ENCODE measurements at regions not wholly inside any gene's neighbourhood (a gene's known extent, or its start where the extent isn't known, plus 50 kb on each side); places are given as distances from the start of the nearest gene placed in this dataset.

- DNase-seq = no peak
Observed at GRCh38 chr1:72606216-72606810, 324.0 kb upstream of the NEGR1 start.

- no peak for DNase-seq
Observed at GRCh38 chr1:72601035-72601674, 318.8 kb upstream of the NEGR1 start.

- no peak for DNase-seq
Observed at GRCh38 chr1:72586023-72586685, 303.8 kb upstream of the NEGR1 start.

- no peak for DNase-seq
Observed at GRCh38 chr1:72579629-72580028, 297.3 kb upstream of the NEGR1 start.

GRCh38 chr1:72570815-72571214 lies 288.5 kb upstream of the NEGR1 start:
- no peak for DNase-seq

GRCh38 chr1:72568113-72568512 lies 285.8 kb upstream of the NEGR1 start:
- no peak for DNase-seq

- DNase-seq = no peak
Observed at GRCh38 chr1:72567521-72567920, 285.2 kb upstream of the NEGR1 start.

- no peak for DNase-seq
Observed at GRCh38 chr1:72564749-72565148, 282.4 kb upstream of the NEGR1 start.

- no peak for DNase-seq
Observed at GRCh38 chr1:72557446-72558049, 275.2 kb upstream of the NEGR1 start.

GRCh38 chr1:72547412-72547811 lies 265.1 kb upstream of the NEGR1 start:
- no peak for DNase-seq

GRCh38 chr1:72540674-72541073 lies 258.3 kb upstream of the NEGR1 start:
- DNase-seq = no peak

GRCh38 chr1:72535470-72535869 lies 253.1 kb upstream of the NEGR1 start:
- DNase-seq = no peak

GRCh38 chr1:72530646-72531045 lies 248.3 kb upstream of the NEGR1 start:
- no peak for DNase-seq

- DNase-seq = no peak
Observed at GRCh38 chr1:72526926-72527325, 244.6 kb upstream of the NEGR1 start.

- no peak for DNase-seq
Observed at GRCh38 chr1:72524021-72524420, 241.7 kb upstream of the NEGR1 start.

- DNase-seq = no peak
Observed at GRCh38 chr1:72521659-72522058, 239.3 kb upstream of the NEGR1 start.

GRCh38 chr1:72516826-72517225 lies 234.5 kb upstream of the NEGR1 start:
- no peak for DNase-seq

GRCh38 chr1:72516264-72516663 lies 233.9 kb upstream of the NEGR1 start:
- no peak for DNase-seq

- no peak for DNase-seq
Observed at GRCh38 chr1:72498371-72498770, 216.0 kb upstream of the NEGR1 start.

- DNase-seq = no peak
Observed at GRCh38 chr1:72489801-72490200, 207.5 kb upstream of the NEGR1 start.

GRCh38 chr1:72485801-72486200 lies 203.5 kb upstream of the NEGR1 start:
- no peak for DNase-seq

GRCh38 chr1:72483846-72484357 lies 201.6 kb upstream of the NEGR1 start:
- no peak for DNase-seq

GRCh38 chr1:72482736-72483413 lies 200.5 kb upstream of the NEGR1 start:
- no peak for DNase-seq
